HAP-1 (cell line): ENCODE measurements at regions not wholly inside any gene's neighbourhood (a gene's known extent, or its start where the extent isn't known, plus 50 kb on each side); places are given as distances from the start of the nearest gene placed in this dataset.

Source experiments
- DNase-seq, 2 experiments: peaks; one replicate each; pipeline ENCODE4 v3.0.0-alpha.2; 2016 to 2020; ENCODE audit warnings: low spot score in 2 of 2
- H3K27me3 ChIP-seq: fragments of 250-450 bp; sonication (Bioruptor Pico); 2 replicates; pipeline ENCODE4 v1.5.1; 2020; ENCODE audit warnings: low read depth, mild to moderate bottlenecking, moderate library complexity
- H3K36me3 ChIP-seq: fragments of 250-450 bp; sonication (Bioruptor Pico); replicated peaks from 2 replicates; pipeline ENCODE4 v1.5.1; 2020; ENCODE audit warnings: mild to moderate bottlenecking
- H3K4me1 ChIP-seq: fragments of 250-450 bp; sonication (Bioruptor Pico); 2 replicates; pipeline ENCODE4 v1.5.1; 2020; ENCODE audit warnings: mild to moderate bottlenecking
- H3K4me3 ChIP-seq: fragments of 250-450 bp; sonication (Bioruptor Pico); 2 replicates; pipeline ENCODE4 v1.5.1; 2020; ENCODE audit warnings: mild to moderate bottlenecking, moderate library complexity
- H3K9me3 ChIP-seq: fragments of 250-450 bp; sonication (Bioruptor Pico); 2 replicates; pipeline ENCODE4 v1.5.1; 2020; ENCODE audit warnings: mild to moderate bottlenecking, moderate library complexity
- in situ Hi-C: fragments of 300-500 bp; cut with MboI; formaldehyde crosslinking; loops from 3 replicates; pipeline ENCODE4 v1.14.3; 2020; ENCODE audit warnings: low sequenced_read_pairs, inconsistent platforms, mixed read lengths

DNA sequence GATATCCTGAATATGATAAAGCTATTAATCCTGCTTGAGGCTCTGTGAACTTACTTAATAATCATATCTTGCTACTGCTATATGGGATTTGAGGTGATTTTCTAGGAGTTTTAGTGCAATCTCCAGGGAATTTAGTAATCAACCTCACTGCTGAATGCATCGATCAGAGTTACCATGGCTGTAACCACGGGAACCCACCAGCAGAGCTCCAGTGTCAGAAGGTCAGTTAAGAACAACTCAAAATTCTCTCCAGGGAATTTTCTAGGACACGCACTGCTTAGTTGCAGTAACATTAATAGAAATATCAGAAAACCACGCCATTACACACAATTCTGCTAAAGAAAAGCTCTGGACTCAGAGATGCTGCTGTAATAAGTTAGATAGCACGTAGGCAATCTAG is 1477.2 kb upstream of the TENM3 start:
- no peak overlapping the region for H3K4me3 ChIP-seq
- in situ Hi-C loops = no loop called here
- no peak for DNase-seq
- H3K4me1 ChIP-seq = peaks cover 30% of the 10 kb centered on the region
- no peaks in the 10 kb centered on the region for H3K36me3 ChIP-seq
- H3K9me3 ChIP-seq = no peaks in the 10 kb centered on the region
- no peaks in the 10 kb centered on the region for H3K27me3 ChIP-seq

DNA sequence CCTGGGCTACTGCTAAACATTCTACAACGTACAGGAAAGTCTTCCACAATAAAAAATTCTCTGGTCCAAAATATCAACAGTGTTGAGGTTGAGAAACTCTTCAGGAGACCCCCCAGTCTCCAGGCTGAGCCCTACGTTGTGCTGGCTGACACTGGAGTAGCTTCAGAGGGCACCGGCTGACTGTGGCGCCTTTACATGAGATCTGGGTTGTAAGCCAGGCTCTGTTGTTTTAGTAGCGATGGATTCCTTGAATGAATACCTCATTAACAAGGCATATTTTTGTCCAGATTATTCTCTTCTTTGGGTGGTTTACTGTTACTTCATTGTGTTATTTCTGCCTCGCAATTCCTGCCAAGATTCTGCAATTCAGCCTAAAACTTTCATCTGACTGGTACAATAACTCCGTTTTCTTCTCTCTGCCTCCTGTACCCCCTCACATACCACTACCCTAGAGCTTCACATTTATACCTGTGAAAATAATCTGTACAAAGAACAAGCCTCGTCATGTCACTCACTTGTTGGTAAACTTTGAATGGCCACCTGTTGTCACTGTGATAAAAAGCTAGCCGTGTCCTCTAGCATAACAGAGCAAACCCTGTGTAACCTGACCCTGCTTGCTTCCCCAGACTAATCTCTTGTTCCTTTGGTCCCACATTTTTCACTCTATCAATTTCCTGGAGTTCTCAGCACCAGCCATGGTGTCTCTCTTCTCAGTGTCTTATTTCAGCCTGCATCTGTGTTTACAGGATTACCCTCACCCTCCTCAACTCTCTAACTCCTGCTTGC is 1476.1 kb upstream of the TENM3 start:
- in situ Hi-C loops = no loop called here
- DNase-seq = peak in 1 of 2 experiments; percentile 34
- Histone ChIP-seq H3K36me3 (no peaks in the 10 kb centered on the region), H3K4me3 (no peak overlapping the region), H3K9me3 (no peaks in the 10 kb centered on the region), H3K27me3 (no peaks in the 10 kb centered on the region), H3K4me1 (peaks cover 30% of the 10 kb centered on the region)

DNA sequence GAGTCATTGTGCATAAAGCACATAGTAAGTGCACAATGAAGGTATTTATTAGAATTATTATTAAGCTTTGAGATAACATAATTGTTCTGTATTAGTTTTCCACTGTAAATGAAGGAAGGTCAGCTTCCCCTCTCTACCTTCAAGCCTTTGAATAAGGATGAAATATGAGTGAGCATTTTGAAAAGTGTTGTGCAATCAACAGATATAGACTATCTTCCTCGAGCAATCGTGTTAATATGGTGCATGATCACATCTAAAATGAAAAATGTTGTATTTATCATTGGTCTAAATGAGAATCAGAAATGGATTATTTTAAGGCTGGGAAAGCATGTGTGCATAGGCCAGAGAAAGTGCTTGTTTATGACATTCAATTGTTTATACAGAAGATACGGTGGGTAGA is 1474.6 kb upstream of the TENM3 start:
- Histone ChIP-seq H3K4me3 (no peak overlapping the region), H3K27me3 (no peaks in the 10 kb centered on the region), H3K9me3 (no peaks in the 10 kb centered on the region), H3K4me1 (peaks cover 30% of the 10 kb centered on the region), H3K36me3 (no peaks in the 10 kb centered on the region)
- DNase-seq = no peak
- in situ Hi-C loops = no loop called here

DNA sequence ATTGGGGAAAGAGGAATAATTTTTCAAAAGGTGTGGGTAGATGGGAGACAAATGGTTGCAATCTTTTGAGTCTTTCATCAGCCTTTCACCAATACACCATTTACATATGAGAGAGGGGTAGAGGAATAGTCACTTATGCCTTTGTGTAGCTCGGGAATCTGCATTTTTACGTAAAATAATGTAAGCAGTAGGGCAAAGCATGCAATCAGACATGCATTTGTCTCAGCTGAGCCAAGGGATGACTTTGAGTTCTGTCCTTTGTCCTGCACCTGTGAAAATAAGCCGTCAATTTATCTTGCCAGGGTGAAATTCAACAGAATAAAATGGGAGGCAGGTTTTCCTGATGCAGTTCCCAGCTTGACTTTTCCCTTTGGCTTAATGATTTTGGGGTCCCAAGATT is 1473.4 kb upstream of the TENM3 start:
- Histone ChIP-seq H3K36me3 (no peaks in the 10 kb centered on the region), H3K9me3 (no peaks in the 10 kb centered on the region), H3K4me3 (no peak overlapping the region), H3K27me3 (no peaks in the 10 kb centered on the region), H3K4me1 (peaks cover 30% of the 10 kb centered on the region)
- DNase-seq = peak; percentile 51 to 75
- in situ Hi-C loops = no loop called here

DNA sequence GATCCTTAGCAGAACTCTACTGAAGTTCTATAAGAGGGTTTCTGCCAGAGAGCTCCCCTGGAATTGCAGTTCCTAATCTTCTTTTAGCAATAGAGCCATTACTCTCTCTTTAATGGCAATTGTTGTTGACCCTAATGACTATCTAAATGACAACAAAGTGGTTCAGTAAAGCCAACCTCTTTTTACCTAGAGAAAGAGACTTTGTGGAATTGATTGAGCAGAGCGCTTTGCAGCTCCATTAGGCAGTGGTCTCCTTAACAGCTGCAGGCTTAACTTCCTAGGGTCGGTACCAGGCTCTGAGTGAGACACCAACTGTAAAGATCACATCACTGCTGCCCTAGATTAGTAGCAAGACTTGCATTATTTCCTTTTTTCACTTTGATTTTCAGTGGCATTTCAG is 1472.9 kb upstream of the TENM3 start:
- in situ Hi-C loops = no loop called here
- DNase-seq = no peak
- H3K27me3 ChIP-seq = no peaks in the 10 kb centered on the region

GRCh38 chr4:180784940-180785339 is 1458.3 kb upstream of the TENM3 start:
- in situ Hi-C loops = no loop called here
- no peak overlapping the region for H3K4me3 ChIP-seq
- H3K9me3 ChIP-seq = peaks cover 3% of the 10 kb centered on the region; the same call in 1 of the 2 replicates
- no peaks in the 10 kb centered on the region for H3K27me3 ChIP-seq
- peaks cover 12% of the 10 kb centered on the region for H3K4me1 ChIP-seq
- no peak for DNase-seq
- no peaks in the 10 kb centered on the region for H3K36me3 ChIP-seq

More for the DNA sequence above, 1472.9 kb upstream of the TENM3 start:
- H3K4me1 ChIP-seq = peaks cover 30% of the 10 kb centered on the region
- no peaks in the 10 kb centered on the region for H3K9me3 ChIP-seq
- no peak overlapping the region for H3K4me3 ChIP-seq
- H3K36me3 ChIP-seq = no peaks in the 10 kb centered on the region

- H3K27me3 ChIP-seq = no peaks in the 10 kb centered on the region
- DNase-seq = no peak
- no peaks in the 10 kb centered on the region for H3K36me3 ChIP-seq
- H3K4me3 ChIP-seq = no peak overlapping the region
- in situ Hi-C loops = no loop called here
- H3K9me3 ChIP-seq = peaks cover 3% of the 10 kb centered on the region; the same call in 1 of the 2 replicates
- H3K4me1 ChIP-seq = peaks cover 30% of the 10 kb centered on the region
Measured at GRCh38 chr4:180788729-180789128, 1454.5 kb upstream of the TENM3 start.

DNA sequence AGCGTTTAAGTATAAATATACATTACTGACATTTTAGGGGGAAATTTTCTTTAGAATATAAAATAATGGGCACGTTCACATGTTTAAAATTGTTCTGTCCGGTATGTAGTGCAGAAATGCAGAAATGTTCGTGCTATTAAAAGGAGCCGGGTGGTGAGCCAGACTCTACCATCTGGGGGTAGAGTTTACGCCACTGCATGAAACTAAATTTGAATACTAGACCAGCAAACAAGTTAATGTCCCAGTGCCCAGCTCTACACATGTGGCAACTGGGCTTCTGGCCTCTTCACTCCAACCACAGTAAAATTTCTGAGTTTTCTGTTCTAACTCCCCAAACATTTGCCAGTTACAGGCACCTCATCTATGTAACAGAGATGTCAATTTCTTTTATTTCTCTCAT is 1453.3 kb upstream of the TENM3 start:
- Histone ChIP-seq H3K27me3 (no peaks in the 10 kb centered on the region), H3K36me3 (no peaks in the 10 kb centered on the region), H3K4me1 (peaks cover 30% of the 10 kb centered on the region), H3K9me3 (peaks cover 3% of the 10 kb centered on the region; the same call in 1 of the 2 replicates), H3K4me3 (no peak overlapping the region)
- in situ Hi-C loops = no loop called here
- DNase-seq = no peak

GRCh38 chr4:180790471-180790870 is 1452.7 kb upstream of the TENM3 start:
- Histone ChIP-seq H3K4me3 (no peak overlapping the region), H3K9me3 (peaks cover 3% of the 10 kb centered on the region; the same call in 1 of the 2 replicates), H3K36me3 (no peaks in the 10 kb centered on the region), H3K27me3 (no peaks in the 10 kb centered on the region), H3K4me1 (peaks cover 30% of the 10 kb centered on the region)
- in situ Hi-C loops = no loop called here
- peak in 1 of 2 experiments; percentile 32 for DNase-seq

- no peak for DNase-seq
- Histone ChIP-seq H3K4me1 (peaks cover 23% of the 10 kb centered on the region), H3K4me3 (no peak overlapping the region), H3K9me3 (peaks cover 3% of the 10 kb centered on the region; the same call in 1 of the 2 replicates), H3K27me3 (no peaks in the 10 kb centered on the region), H3K36me3 (no peaks in the 10 kb centered on the region)
- in situ Hi-C loops = no loop called here
Measured at GRCh38 chr4:180792541-180792940, 1450.7 kb upstream of the TENM3 start.

DNA sequence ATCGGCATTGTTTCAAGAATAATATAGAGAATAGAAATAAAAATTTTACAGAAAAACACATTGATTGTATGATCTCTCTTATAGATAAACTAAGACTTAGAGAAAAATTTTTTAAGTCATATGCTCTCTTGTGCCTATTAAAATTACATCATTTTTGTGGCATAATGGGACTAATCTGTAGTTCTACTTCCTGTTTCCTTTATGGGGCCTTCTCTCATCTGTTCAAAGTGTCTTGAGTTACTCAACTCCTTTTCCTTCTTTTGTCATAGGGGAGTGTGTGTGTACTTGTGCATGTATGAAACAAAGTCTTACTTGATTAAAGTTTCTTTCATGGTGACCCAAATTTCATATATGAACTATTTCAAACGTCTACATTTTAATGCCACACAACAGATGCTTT is 1448.9 kb upstream of the TENM3 start:
- in situ Hi-C loops = no loop called here

DNA sequence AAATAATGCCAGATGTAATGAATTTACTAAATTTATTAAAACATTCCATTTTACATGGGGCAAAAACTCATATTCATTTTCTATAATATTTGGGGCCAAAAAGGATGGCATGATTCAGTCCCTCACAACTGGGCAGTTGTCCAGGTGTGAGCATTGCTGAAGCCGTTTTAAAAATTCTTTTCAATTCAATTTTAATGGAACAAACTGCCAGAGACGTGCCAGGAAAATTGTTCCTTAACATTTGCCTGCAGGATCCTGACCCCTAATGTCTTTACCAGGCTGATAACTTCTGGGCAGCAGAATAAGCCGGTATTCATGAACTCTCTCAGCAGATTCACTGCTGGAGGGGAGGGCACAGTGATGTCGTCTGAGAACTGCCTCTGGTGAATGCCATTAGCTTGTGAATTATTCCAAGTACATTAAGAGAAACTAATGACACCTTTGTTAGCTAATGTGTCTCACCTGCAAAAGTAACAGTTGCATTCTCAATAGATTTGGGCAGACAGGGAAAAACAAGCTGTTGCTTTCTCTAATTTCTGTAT is 1445.1 kb upstream of the TENM3 start:
- in situ Hi-C loops = no loop called here
- H3K27me3 ChIP-seq = no peaks in the 10 kb centered on the region
- peaks cover 8% of the 10 kb centered on the region for H3K4me1 ChIP-seq

More for the DNA sequence above, 1448.9 kb upstream of the TENM3 start:
- Histone ChIP-seq H3K27me3 (no peaks in the 10 kb centered on the region), H3K36me3 (no peaks in the 10 kb centered on the region), H3K9me3 (no peaks in the 10 kb centered on the region), H3K4me1 (peaks cover 18% of the 10 kb centered on the region), H3K4me3 (no peak overlapping the region)
- DNase-seq = no peak

DNA sequence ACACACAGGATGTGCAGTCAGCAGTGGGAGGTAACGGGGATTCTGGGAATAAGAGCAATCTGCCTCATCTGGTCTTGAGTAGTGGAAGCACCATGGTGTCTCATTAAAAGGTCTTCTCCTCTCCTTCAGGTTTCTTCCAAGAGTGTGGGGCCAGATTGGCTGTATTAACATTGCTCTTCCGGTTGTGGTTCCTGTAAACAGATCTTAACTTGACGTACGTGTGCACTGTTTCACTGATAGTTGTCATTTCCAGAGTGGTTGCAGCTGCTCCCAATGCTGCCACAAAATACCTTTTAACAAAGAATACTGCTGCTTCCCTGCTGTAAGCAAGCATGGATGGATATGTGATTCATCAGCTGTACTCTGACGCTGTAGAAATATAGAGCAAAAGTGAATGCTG is 1443.4 kb upstream of the TENM3 start:
- H3K9me3 ChIP-seq = no peaks in the 10 kb centered on the region
- no peak overlapping the region for H3K4me3 ChIP-seq
- no peaks in the 10 kb centered on the region for H3K36me3 ChIP-seq
- in situ Hi-C loops = no loop called here
- peaks cover 5% of the 10 kb centered on the region; the same call in 1 of the 2 replicates for H3K4me1 ChIP-seq
- DNase-seq = no peak
- no peaks in the 10 kb centered on the region for H3K27me3 ChIP-seq

More for the DNA sequence above, 1445.1 kb upstream of the TENM3 start:
- Histone ChIP-seq H3K4me3 (no peak overlapping the region), H3K9me3 (no peaks in the 10 kb centered on the region), H3K36me3 (no peaks in the 10 kb centered on the region)
- no peak for DNase-seq

GRCh38 chr4:180805101-180805500 is 1438.1 kb upstream of the TENM3 start:
- no peak for DNase-seq

More at GRCh38 chr4:180805101-180805500, 1438.1 kb upstream of the TENM3 start:
- no peaks in the 10 kb centered on the region for H3K9me3 ChIP-seq
- H3K36me3 ChIP-seq = no peaks in the 10 kb centered on the region
- H3K27me3 ChIP-seq = no peaks in the 10 kb centered on the region
- H3K4me1 ChIP-seq = peaks cover 5% of the 10 kb centered on the region; the same call in 1 of the 2 replicates
- in situ Hi-C loops = no loop called here
- H3K4me3 ChIP-seq = no peak overlapping the region
